ENCODE measurements at regions not wholly inside any gene's neighbourhood (a gene's known extent, or its start where the extent isn't known, plus 50 kb on each side); places are given as distances from the start of the nearest gene placed in this dataset.

GRCh38 chr9:79975621-79976256 is 404.0 kb downstream of the TLE4 start:
- RAD21 ChIA-PET (ENCODE audit: unreplicated experiment): no interaction called here
- CTCF ChIA-PET: no interaction called here
- no TSS peak for BruUV-seq (replicated peaks)
- Histone ChIP-seq H4K20me1 (ENCODE audit: control insufficient read depth, insufficient read depth) (no peaks in the 10 kb centered on the region), H3K9ac (ENCODE audit: control insufficient read depth, insufficient read depth, low read length) (no peak overlapping the region), H3K4me2 (ENCODE audit: control insufficient read depth, insufficient read depth) (no peak overlapping the region), H2AFZ (ENCODE audit: control insufficient read depth, low read depth, low read length) (no peak overlapping the region), H3K36me3 (ENCODE audit: control insufficient read depth in 2 of 2, insufficient read depth in 2 of 2, low read length in 1 of 2) (no peaks in the 10 kb centered on the region), H3K79me2 (ENCODE audit: control insufficient read depth, insufficient read depth, low read length) (no peaks in the 10 kb centered on the region), H3K27me3 (replicated peaks in 1 of 2; ENCODE audit: control insufficient read depth in 2 of 2, insufficient read depth in 2 of 2, low read length in 1 of 2) (no peaks in the 10 kb centered on the region; a peak in 1 of 4 replicates), H3K4me3 (no peak overlapping the region), H3K27ac (ENCODE audit: control insufficient read depth, insufficient read depth) (no peak overlapping the region), H3K9me3 (replicated peaks; ENCODE audit: control insufficient read depth, insufficient read depth, low read length) (no peaks in the 10 kb centered on the region), H3K4me1 (ENCODE audit: control insufficient read depth, insufficient read depth, low read length) (no peaks in the 10 kb centered on the region)
- TF ChIP-seq TAF1 (IDR thresholded peaks at IDR 0.05; ENCODE audit: borderline replicate concordance, low read depth, low read length) (no peak), SKIL (IDR thresholded peaks at IDR 0.05; ENCODE audit: low read depth, poor library complexity, severe bottlenecking) (no peak), ELK1 (IDR thresholded peaks at IDR 0.05; ENCODE audit: low read depth, low read length) (no peak), SIX5 (IDR thresholded peaks at IDR 0.05; ENCODE audit: low read depth, low read length, severe bottlenecking) (no peak), ATF2 (IDR thresholded peaks at IDR 0.05; ENCODE audit: low read length) (no peak), MYC (IDR thresholded peaks at IDR 0.05; ENCODE audit: insufficient read depth, insufficient read length, insufficient replicate concordance, low read length, severe bottlenecking) (no peak), ZBTB11 (CRISPR knock-in tag; IDR thresholded peaks at IDR 0.05) (no peak), POLR2AphosphoS2 (IDR thresholded peaks at IDR 0.05; ENCODE audit: low read depth, low read length) (no peak)
- in situ Hi-C loops (cut with MboI): no loop called here
- POLR2A ChIA-PET: no interaction called here
- ATAC-seq: no peak
- intact Hi-C loops (cut with micrococcal nuclease; ENCODE audit: unreplicated experiment): no loop called here
- WGBS (ENCODE audit: insufficient coverage, insufficient replicate concordance, low lambda C conversion rate, missing lambda C conversion rate): 41% methylated on average over 10 of the region's 10 CpGs
- SMC1A ChIA-PET (ENCODE audit: uncharacterized antibody, unreplicated experiment): interaction anchor here (1.2 kb wide), 1 partner anchor 10 kb away, joined by 3 read pairs; no protein-coding TSS in a partner anchor
- DNase-seq (ENCODE audit: low read depth, low spot score): no peak
- FAIRE-seq: no peak

Data from GM12878 (cell line).